IMR-90 (cell line): ENCODE measurements at regions not wholly inside any gene's neighbourhood (a gene's known extent, or its start where the extent isn't known, plus 50 kb on each side); places are given as distances from the start of the nearest gene placed in this dataset.

Experiments
- ATAC-seq: fragments of 200-7000 bp; cut with Tn5 transposase; 2 replicates; pipeline ENCODE4 v1.9.1; 2020; ENCODE audit warnings: low read depth, mild to moderate bottlenecking, moderate library complexity
- BruUV-seq: library from RNA; stranded (reverse); fragments of 400-500 nt; replicated peaks from 2 replicates; lab custom pipeline; 2021; lab: Mats Ljungman, UMichigan
- CTCF ChIA-PET: fragments of 300-600 bp; formaldehyde crosslinking; extraction: SDS; loops from one replicate; lab custom pipeline; 2021; ENCODE audit warnings: antibody characterized with exemption; lab: Yijun Ruan, JAX
- POLR2A ChIA-PET: fragments of 300-600 bp; sonication (Branson Sonifier 250); formaldehyde crosslinking; loops from one replicate; lab custom pipeline; 2022; ENCODE audit warnings: antibody characterized with exemption; ENCODE audit not compliant: unreplicated experiment; lab: Charles Lee
- DNase-seq: peaks from one replicate; pipeline ENCODE4 v3.0.0; 2013
- H2AFZ ChIP-seq: replicated peaks from 2 replicates; pipeline ENCODE3; 2013; ENCODE audit warnings: low read length, mild to moderate bottlenecking; ENCODE audit not compliant: poor library complexity
- H2AK5ac ChIP-seq: 2 replicates; pipeline ENCODE4 v1.6.1; 2013; ENCODE audit warnings: low read depth, low read length, inconsistent platforms
- H2AK9ac ChIP-seq: replicated peaks from 2 replicates; pipeline ENCODE3; 2013; ENCODE audit warnings: mild to moderate bottlenecking, low read depth, low read length, moderate library complexity; ENCODE audit not compliant: poor library complexity
- H2BK120ac ChIP-seq: 2 replicates; pipeline ENCODE4 v1.6.1; 2013; ENCODE audit warnings: low read depth, low read length, inconsistent platforms
- H2BK15ac ChIP-seq: 3 replicates; pipeline ENCODE4 v1.6.1; 2013; ENCODE audit warnings: low read depth, low read length, inconsistent platforms
- H2BK20ac ChIP-seq: 2 replicates; pipeline ENCODE4 v1.6.1; 2013; ENCODE audit warnings: low read depth, mild to moderate bottlenecking, inconsistent platforms, low read length, moderate library complexity
- H2BK5ac ChIP-seq: 2 replicates; pipeline ENCODE4 v1.6.1; 2013; ENCODE audit warnings: mild to moderate bottlenecking, low read depth, low read length, inconsistent platforms; ENCODE audit not compliant: poor library complexity, severe bottlenecking
- H3K14ac ChIP-seq: replicated peaks from 2 replicates; pipeline ENCODE4 v1.6.1; 2013; ENCODE audit warnings: low read depth, low read length, inconsistent platforms
- H3K18ac ChIP-seq: 2 replicates; pipeline ENCODE4 v1.6.1; 2013; ENCODE audit warnings: low read depth, low read length, control low read depth
- H3K23ac ChIP-seq: 2 replicates; pipeline ENCODE4 v1.6.1; 2013; ENCODE audit warnings: low read depth, low read length, inconsistent platforms
- H3K27ac ChIP-seq: 2 replicates; pipeline ENCODE4 v1.5.1; 2013; ENCODE audit warnings: mild to moderate bottlenecking, control low read depth, low read length; ENCODE audit not compliant: insufficient read depth
- H3K27me3 ChIP-seq: 2 replicates; pipeline ENCODE4 v1.6.1; 2013; ENCODE audit warnings: low read length; ENCODE audit not compliant: control insufficient read depth, insufficient read depth
- H3K36me3 ChIP-seq: 2 replicates; pipeline ENCODE4 v1.6.1; 2013; ENCODE audit warnings: low read length, mixed read lengths; ENCODE audit not compliant: control insufficient read depth, insufficient read depth
- H3K4ac ChIP-seq: 2 replicates; pipeline ENCODE4 v1.6.1; 2013; ENCODE audit warnings: low read depth, low read length, inconsistent platforms
- H3K4me1 ChIP-seq: 2 replicates; pipeline ENCODE4 v1.6.1; 2013; ENCODE audit warnings: low read length, mixed read lengths; ENCODE audit not compliant: control insufficient read depth, insufficient read depth
- H3K4me2 ChIP-seq: 2 replicates; pipeline ENCODE4 v1.6.1; 2013; ENCODE audit warnings: low read depth, mild to moderate bottlenecking, control low read depth, low read length, moderate library complexity
- H3K4me3 ChIP-seq: 2 replicates; pipeline ENCODE4 v1.5.1; 2013; ENCODE audit warnings: low read depth, mild to moderate bottlenecking, control low read depth, low read length, moderate library complexity; ENCODE audit not compliant: insufficient read depth
- H3K56ac ChIP-seq: 2 replicates; pipeline ENCODE4 v1.6.1; 2013; ENCODE audit warnings: low read length, inconsistent platforms; ENCODE audit not compliant: insufficient read depth; ENCODE audit errors: extremely low read depth
- H3K79me1 ChIP-seq, 2 experiments: 2 replicates each; pipeline ENCODE4 v1.6.1; 2013; ENCODE audit warnings: low read length in 2 of 2, inconsistent platforms in 1 of 2, low read depth in 1 of 2
- H3K9ac ChIP-seq: 2 replicates; pipeline ENCODE4 v1.6.1; 2013; ENCODE audit warnings: low read depth, low read length, control low read depth
- H3K9me1 ChIP-seq: 2 replicates; pipeline ENCODE4 v1.6.1; 2013; ENCODE audit warnings: low read length, inconsistent platforms; ENCODE audit not compliant: insufficient read depth
- H3K9me3 ChIP-seq: 2 replicates; pipeline ENCODE4 v1.6.1; 2013; ENCODE audit warnings: low read length; ENCODE audit not compliant: control insufficient read depth, insufficient read depth
- H4K20me1 ChIP-seq: 2 replicates; pipeline ENCODE4 v1.6.1; 2013; ENCODE audit warnings: low read length, inconsistent platforms; ENCODE audit not compliant: insufficient read depth
- H4K5ac ChIP-seq: 2 replicates; pipeline ENCODE4 v1.6.1; 2013; ENCODE audit warnings: mild to moderate bottlenecking, low read depth, low read length, control low read depth
- H4K8ac ChIP-seq, 2 experiments: 2 replicates each; pipeline ENCODE4 v1.6.1; 2013; ENCODE audit warnings: low read depth in 2 of 2, low read length in 2 of 2, control low read depth in 1 of 2, inconsistent platforms in 1 of 2
- H4K91ac ChIP-seq: 2 replicates; pipeline ENCODE4 v1.6.1; 2013; ENCODE audit warnings: low read depth, low read length, inconsistent platforms; ENCODE audit not compliant: insufficient read depth
- BHLHE40 ChIP-seq: fragments of 150-350 bp; IDR thresholded peaks from 2 replicates; pipeline ENCODE4 v1.6.1; 2016; ENCODE audit warnings: mild to moderate bottlenecking, low read depth, low read length
- CEBPB ChIP-seq: IDR thresholded peaks from 2 replicates; pipeline ENCODE4 v1.6.1; 2012; ENCODE audit warnings: low read depth, low read length, improper control_type of control experiment
- CHD1 ChIP-seq: IDR thresholded peaks from 2 replicates; pipeline ENCODE4 v1.6.1; 2012; ENCODE audit warnings: low read depth, low read length, improper control_type of control experiment
- CTCF ChIP-seq: conservative IDR thresholded peaks from 2 replicates; pipeline ENCODE4 v1.5.1; 2012; ENCODE audit warnings: mild to moderate bottlenecking, low read depth, low read length, improper control_type of control experiment
- ELK1 ChIP-seq: fragments of 150-350 bp; IDR thresholded peaks from 2 replicates; pipeline ENCODE4 v1.6.1; 2016; ENCODE audit warnings: low read depth, mild to moderate bottlenecking, low read length, moderate library complexity, borderline replicate concordance
- FOS ChIP-seq: fragments of 150-350 bp; IDR thresholded peaks from 2 replicates; pipeline ENCODE4 v1.6.1; 2016; ENCODE audit warnings: low read depth, low read length
- MAFK ChIP-seq: IDR thresholded peaks from 2 replicates; pipeline ENCODE4 v1.6.1; 2012; ENCODE audit warnings: low read depth, low read length, improper control_type of control experiment
- MAZ ChIP-seq: IDR thresholded peaks from 2 replicates; pipeline ENCODE4 v1.6.1; 2012; ENCODE audit warnings: low read depth, mild to moderate bottlenecking, low read length, improper control_type of control experiment, moderate library complexity, borderline replicate concordance
- MXI1 ChIP-seq: IDR thresholded peaks from 2 replicates; pipeline ENCODE4 v1.6.1; 2012; ENCODE audit warnings: low read depth, mild to moderate bottlenecking, low read length, moderate library complexity, borderline replicate concordance
- NFE2L2 ChIP-seq: fragments of 150-350 bp; IDR thresholded peaks from 2 replicates; pipeline ENCODE4 v1.6.1; 2016; ENCODE audit warnings: low read depth, mild to moderate bottlenecking, low read length
- POLR2A ChIP-seq: IDR thresholded peaks from 2 replicates; pipeline ENCODE4 v1.6.1; 2012; ENCODE audit warnings: mild to moderate bottlenecking, low read depth, low read length
- RAD21 ChIP-seq: IDR thresholded peaks from 2 replicates; pipeline ENCODE4 v1.6.1; 2012; ENCODE audit warnings: low read length, improper control_type of control experiment
- RCOR1 ChIP-seq: IDR thresholded peaks from 2 replicates; pipeline ENCODE4 v1.6.1; 2012; ENCODE audit warnings: mild to moderate bottlenecking, low read length, improper control_type of control experiment; ENCODE audit not compliant: insufficient replicate concordance
- RFX5 ChIP-seq: IDR thresholded peaks from 2 replicates; pipeline ENCODE4 v1.8.0; 2012; ENCODE audit warnings: low read depth, mild to moderate bottlenecking, low read length, moderate library complexity
- SMC3 ChIP-seq: fragments of 150-350 bp; IDR thresholded peaks from 2 replicates; pipeline ENCODE4 v1.6.1; 2016; ENCODE audit warnings: low read depth, mild to moderate bottlenecking, antibody characterized with exemption, low read length, moderate library complexity
- USF2 ChIP-seq: fragments of 150-350 bp; IDR thresholded peaks from 2 replicates; pipeline ENCODE4 v1.6.1; 2017; ENCODE audit warnings: mild to moderate bottlenecking, antibody characterized with exemption, low read length, low read depth
- WGBS, 2 experiments: methylation state at CpG; one replicate each; pipeline versions ENCODE4 v1.1.5 to v1.1.7; 2013; ENCODE audit warnings: missing lambda C conversion rate in 2 of 2; ENCODE audit not compliant: insufficient read length in 1 of 2; ENCODE audit errors: extremely low coverage in 2 of 2; 5-methylcytosine and 5-hydroxymethylcytosine counted together
- dilution Hi-C: fragments of 300-500 bp; cut with HindIII; formaldehyde crosslinking; loops from one replicate; pipeline ENCODE4 v1.14.3; 2018; ENCODE audit warnings: low sequenced_read_pairs; ENCODE audit not compliant: unreplicated experiment
- in situ Hi-C: fragments of 300-500 bp; cut with MboI; formaldehyde crosslinking; loops from 3 replicates; pipeline ENCODE4 v1.14.3; 2019; ENCODE audit warnings: low sequenced_read_pairs, inconsistent platforms, mixed read lengths
- intact Hi-C: fragments of 100-400 bp; cut with micrococcal nuclease; formaldehyde crosslinking; loops from 2 replicates; pipeline ENCODE4 v1.10.0; 2022

- H3K14ac ChIP-seq: no peak overlapping the region
- H3K23ac ChIP-seq: no peak overlapping the region
- H3K4me1 ChIP-seq: no peaks in the 10 kb centered on the region
- H4K91ac ChIP-seq: no peak overlapping the region
- H2BK15ac ChIP-seq: no peak overlapping the region
- H3K56ac ChIP-seq: no peak overlapping the region
- DNase-seq (no peak), ATAC-seq (no peak)
- H3K4me3 ChIP-seq: no peak overlapping the region
- TF ChIP-seq BHLHE40 (no peak), ELK1 (no peak), MAZ (no peak), USF2 (no peak), SMC3 (no peak), RAD21 (no peak), CTCF (no peak), CEBPB (no peak), POLR2A (no peak), NFE2L2 (no peak), RCOR1 (no peak), RFX5 (no peak), CHD1 (no peak), MAFK (no peak), MXI1 (no peak), FOS (no peak)
- dilution Hi-C loops: no loop called here
- no peak overlapping the region for H2BK20ac ChIP-seq
- H4K5ac ChIP-seq: no peak overlapping the region
- H3K4me2 ChIP-seq: no peak overlapping the region
- no CpG with 5 or more reads among the region's 2 CpGs for WGBS, 2 experiments
- BruUV-seq: no TSS peak
- in situ Hi-C loops: no loop called here
- H3K9me3 ChIP-seq: no peaks in the 10 kb centered on the region
- intact Hi-C loops: no loop called here
- no peak overlapping the region for H2BK120ac ChIP-seq
- no peak overlapping the region for H3K9ac ChIP-seq
- no peak overlapping the region for H2AK9ac ChIP-seq
- no peak overlapping the region for H3K18ac ChIP-seq
- H4K20me1 ChIP-seq: no peaks in the 10 kb centered on the region
- no peaks in the 10 kb centered on the region for H3K36me3 ChIP-seq
- no peaks in the 10 kb centered on the region for H3K79me1 ChIP-seq
- H3K27ac ChIP-seq: no peak overlapping the region
- ChIA-PET CTCF (no interaction called here), POLR2A (no interaction called here)
- no peak overlapping the region for H4K8ac ChIP-seq
- H2AK5ac ChIP-seq: no peak overlapping the region
- H3K27me3 ChIP-seq: no peaks in the 10 kb centered on the region
- H3K9me1 ChIP-seq: no peaks in the 10 kb centered on the region
- H2AFZ ChIP-seq: no peak overlapping the region
- no peak overlapping the region for H3K4ac ChIP-seq
- no peak overlapping the region for H2BK5ac ChIP-seq
Measured at GRCh38 chr21:14768042-14768441, 221.9 kb upstream of the SAMSN1 start.
